ENCODE measurements at regions not wholly inside any gene's neighbourhood (a gene's known extent, or its start where the extent isn't known, plus 50 kb on each side); places are given as distances from the start of the nearest gene placed in this dataset.

- TF ChIP-seq POLR2A (IDR thresholded peaks at IDR 0.05): no peak
- TF ChIP-seq, protein P1, sequence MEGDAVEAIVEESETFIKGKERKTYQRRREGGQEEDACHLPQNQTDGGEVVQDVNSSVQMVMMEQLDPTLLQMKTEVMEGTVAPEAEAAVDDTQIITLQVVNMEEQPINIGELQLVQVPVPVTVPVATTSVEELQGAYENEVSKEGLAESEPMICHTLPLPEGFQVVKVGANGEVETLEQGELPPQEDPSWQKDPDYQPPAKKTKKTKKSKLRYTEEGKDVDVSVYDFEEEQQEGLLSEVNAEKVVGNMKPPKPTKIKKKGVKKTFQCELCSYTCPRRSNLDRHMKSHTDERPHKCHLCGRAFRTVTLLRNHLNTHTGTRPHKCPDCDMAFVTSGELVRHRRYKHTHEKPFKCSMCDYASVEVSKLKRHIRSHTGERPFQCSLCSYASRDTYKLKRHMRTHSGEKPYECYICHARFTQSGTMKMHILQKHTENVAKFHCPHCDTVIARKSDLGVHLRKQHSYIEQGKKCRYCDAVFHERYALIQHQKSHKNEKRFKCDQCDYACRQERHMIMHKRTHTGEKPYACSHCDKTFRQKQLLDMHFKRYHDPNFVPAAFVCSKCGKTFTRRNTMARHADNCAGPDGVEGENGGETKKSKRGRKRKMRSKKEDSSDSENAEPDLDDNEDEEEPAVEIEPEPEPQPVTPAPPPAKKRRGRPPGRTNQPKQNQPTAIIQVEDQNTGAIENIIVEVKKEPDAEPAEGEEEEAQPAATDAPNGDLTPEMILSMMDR (IDR thresholded peaks at IDR 0.05): no peak
Observed at GRCh38 chr5:91521785-91522184, 138.7 kb upstream of the ARRDC3 start.

All from thyroid gland (tissue), 4 donors.